NCI-H1048 (cell line): ENCODE measurements at regions not wholly inside any gene's neighbourhood (a gene's known extent, or its start where the extent isn't known, plus 50 kb on each side); places are given as distances from the start of the nearest gene placed in this dataset.
"Not testable (repeated sequence)": the region's sequence is repeated elsewhere in the genome, so short reads cannot be mapped to it uniquely, and the experiment has no call there.

Experiments
- DNase-seq: peaks from one replicate; lab custom pipeline; 2025; lab: John Stamatoyannopoulos, UW

DNA sequence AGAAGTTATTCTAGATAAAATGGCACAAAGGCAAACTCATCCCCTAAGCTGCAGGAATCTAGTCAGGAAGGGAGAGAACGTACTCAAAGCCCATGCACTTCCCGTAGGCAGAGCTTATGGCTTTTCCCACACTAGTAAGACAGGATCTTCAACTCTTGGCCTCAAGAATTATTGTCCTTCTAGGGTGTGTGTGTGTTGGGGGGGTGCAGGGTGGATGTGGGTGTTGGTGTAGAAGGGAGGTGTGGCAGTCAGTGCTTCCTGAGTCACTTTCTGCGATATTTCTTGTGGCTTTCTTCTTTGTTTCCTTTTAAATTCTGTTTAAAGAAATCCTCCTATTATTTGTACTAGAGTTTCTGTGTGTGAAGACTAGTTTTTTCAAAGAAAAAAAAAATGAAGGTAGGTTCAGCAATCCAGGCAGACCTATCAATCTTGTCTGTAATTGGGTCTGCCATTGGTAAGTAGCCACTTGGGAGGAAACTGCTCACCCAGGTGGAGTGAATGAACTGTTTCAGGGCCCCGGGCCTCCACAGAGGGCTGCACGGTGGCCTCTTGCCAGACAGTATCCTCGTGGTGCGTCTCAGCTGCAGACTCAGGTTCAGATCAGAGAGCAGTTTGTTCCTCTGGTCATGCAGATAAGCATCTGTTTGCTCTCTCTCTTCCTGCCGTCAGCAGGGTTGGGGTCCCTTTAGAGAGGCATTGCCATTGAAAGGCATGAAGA lies 131.9 kb downstream of the NPR3 start:
- no peak for DNase-seq

DNA sequence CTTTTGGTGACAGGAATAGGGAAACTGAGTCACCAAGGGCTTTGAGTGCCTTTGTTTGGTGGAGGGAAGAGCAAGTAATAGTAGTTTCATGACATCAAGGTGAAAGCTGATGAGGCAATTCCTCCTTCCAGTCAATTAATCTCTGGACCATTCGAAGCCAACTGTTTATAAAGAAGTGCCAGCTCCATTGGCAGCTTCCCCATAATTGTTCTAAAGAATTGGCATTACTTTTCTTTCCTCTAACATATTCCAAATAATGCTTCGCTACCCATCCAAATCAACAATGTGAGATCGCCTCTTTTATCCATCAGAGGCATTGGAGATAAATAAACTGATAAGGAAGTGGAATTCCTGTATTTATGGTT lies 132.4 kb downstream of the NPR3 start:
- no peak for DNase-seq

DNA sequence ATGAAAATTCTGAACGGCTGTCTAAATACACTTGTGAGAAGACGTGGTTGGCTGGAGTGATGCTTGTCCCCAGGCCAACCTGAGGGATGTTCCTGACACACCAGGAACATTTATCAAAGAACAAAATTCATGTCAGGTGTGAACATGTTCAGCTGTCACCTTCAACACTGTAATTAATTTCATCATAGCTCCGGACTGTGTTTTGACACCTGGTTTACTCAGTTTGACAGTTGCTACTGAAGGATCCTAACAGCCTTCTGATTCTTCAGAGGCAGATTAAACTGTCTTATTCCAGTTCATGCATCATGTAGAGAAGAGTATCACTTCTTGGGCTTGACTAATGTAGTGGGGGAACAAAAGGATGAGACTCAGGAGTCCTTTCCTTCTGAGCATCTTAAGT lies 134.1 kb downstream of the NPR3 start:
- DNase-seq: no peak

DNA sequence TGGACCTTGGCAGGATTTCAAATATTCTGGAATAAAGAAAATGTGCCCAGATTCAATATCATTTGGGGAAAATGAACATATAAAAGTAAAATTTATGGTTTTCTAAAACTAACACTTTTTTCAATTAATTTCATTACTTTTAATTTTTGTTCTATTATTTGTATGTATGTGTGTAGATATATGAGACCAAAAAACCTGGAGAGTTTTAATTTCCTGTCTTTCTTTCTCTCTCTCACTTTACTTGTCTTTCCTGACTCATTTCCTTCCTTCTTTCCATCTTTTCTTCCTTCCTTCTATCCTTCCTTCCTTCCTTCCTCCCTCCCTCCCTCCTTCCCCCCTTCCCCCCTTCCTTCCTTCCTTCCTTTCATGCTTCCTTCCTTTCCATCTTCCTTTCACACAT lies 137.0 kb downstream of the NPR3 start:
- DNase-seq: no peak

DNA sequence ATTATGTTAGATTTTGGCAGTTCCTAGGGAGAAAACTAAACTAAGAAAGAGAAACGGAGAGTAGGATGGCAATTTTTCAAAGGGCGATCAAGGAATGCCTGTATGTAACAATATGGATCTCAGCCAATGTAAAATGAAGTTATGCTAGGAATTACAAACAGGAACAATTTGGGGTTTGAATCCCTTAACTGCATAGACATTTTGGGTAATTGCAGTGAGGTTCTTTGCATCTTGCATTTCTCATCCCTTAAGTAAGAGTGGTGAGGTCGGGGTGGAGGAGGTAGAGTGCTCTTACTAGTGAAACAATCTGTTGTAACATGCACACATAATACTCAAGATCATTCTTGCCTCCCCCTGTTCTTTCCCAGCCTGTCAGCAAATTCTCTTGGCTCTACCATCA lies 137.6 kb downstream of the NPR3 start:
- DNase-seq: no peak

DNA sequence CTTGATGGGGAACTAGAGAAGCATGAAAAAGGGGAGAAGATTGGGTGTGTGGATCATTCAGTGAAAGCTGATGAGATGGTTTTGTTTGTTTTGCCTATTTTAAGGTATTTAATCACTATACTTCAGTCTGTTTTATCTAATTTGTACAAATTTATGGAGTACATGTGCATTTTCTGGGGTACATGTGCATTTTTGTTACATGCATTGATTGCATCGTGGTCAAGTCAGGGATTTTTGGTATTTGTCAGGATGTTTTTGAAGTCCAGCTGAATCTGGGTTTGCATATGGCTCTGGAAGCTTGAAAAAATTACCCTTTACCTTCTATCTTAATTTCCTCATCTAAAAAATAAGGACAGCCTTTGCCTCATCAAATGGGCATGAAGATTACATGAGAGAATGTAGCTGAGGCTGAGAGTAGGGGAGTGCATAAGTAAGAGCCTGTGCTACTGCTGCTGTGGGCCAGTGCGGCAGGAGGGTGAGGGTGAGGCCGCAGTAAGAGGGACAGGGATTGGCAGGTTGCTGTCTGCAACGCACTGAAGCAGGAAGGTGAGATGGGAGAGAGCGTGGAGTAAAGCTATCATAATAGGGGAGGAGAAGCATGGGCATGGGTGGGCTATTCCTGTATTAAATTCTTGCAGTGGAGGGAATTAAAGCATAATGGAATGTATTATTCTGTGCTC lies 139.8 kb downstream of the NPR3 start:
- DNase-seq: no peak

DNA sequence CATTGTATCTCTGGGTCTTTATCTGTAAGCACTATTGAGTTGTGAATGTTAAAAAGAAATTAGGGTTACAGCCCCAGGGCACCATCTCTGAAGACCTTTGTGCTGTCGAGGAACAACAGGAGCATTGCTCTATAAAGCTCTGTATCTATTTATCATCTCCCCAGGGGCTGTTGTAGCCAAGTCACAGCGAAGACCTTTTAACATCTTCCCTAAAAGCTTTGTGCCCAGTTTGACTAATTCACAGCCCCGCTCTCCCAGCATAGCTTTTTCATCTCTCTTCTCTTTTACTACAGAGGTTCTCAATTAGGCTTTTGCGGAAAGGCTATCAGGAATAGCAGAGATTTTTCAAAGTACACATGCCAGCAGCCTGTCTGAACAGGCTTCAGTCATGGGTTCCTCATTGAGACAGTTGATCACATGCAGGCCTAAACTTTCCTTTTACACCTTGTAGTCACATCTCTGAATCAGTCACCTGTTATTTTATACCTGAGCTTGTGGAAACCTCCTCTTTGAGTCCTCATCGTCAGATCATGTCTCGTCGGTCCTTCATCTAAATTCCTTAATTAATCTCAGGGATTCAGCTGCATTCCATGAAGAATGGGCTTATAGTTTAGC lies 140.5 kb downstream of the NPR3 start:
- no peak for DNase-seq

DNA sequence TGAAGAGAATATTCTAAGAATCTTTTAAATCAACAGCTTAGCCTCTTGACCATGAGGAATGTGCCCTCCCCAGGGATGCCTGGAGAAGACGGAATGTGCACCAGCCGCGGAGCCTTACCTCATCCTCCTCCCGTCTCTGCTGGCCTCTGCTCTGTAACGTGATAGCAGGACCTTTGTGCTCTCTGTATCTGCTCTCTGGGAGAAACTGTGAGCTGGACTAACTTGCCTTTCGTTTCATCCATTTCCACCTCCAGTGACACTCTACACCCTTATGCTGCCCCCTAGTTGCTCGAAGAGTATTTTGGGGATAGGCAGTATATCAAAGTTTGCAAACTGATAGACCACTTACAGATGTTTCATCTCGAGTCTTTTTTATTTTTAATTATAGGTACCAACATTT lies 141.4 kb downstream of the NPR3 start:
- no peak for DNase-seq

DNA sequence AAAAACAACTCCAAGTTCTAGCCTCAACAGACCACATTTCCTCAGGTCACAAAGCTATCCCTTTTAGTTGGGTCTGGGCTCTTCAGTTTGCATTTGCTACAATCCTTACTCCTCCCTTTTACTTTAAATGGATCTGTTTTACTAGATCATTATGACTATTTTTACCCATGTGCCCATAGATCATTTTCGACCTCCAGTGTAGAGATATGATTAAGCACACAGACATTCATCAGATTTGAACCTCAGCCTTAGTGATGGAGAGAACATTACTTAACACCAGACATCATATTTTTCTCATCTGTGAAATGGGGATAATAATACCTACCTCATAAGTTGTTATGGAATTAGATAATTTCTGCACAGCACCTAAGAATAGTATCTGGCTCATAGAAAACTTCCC lies 141.9 kb downstream of the NPR3 start:
- DNase-seq: no peak

DNA sequence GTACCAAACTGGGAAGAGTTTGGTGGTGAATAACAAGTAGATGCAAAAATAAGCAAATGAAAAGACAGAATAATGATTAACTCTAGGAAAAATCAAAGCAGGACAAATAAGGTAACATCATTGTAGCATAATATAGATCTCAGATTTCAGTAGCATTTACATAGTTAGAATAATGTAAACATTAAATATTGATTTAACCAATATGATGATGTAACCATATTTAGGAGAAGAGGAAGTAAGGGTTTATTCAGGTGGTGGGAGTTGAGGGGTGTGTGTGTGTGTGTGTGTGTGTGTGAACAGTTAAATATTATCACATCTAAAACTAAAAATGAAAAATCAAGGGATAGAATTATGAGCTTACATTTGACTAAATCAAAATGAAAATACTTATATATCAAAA lies 143.4 kb downstream of the NPR3 start:
- no peak for DNase-seq

DNA sequence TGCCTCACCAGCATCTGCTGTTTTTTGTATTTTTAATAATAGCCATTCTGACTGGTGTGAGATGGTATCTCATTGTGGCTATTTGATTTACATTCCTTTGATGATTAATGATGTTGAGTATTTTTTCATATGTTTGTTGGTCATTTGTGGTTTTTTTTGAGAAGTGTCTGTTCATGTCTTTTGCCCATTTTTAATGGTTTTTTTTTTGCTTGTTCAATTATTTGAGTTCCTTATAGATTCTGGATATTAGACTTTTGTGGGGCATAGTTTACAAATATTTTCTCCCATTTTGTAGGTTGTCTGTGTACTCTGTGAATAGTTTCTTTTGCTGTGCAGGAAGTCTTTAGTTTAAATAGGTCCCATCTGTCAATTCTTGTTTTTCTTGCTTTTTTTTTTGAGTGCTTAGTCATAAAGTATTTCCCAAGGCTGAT lies 148.1 kb downstream of the NPR3 start:
- DNase-seq: no peak

DNA sequence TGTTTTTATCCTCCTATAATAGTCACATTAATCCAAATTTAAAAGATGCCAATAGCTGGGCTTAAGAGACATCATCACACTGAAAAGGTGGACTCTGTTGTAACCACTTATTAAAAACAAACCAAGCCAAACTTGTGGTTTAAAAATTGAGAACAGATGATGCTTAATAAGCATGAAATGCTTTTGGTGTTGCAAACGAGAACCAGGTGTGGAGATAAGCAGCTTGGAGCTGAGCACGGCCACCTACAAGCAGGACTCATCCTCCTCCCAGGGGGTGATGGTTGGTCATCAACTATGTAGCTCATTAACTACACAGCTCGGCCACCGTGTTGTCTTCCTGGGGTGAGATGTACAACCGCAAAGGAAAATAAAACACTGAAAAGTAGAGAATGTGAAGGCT lies 154.4 kb downstream of the NPR3 start:
- no peak for DNase-seq

DNA sequence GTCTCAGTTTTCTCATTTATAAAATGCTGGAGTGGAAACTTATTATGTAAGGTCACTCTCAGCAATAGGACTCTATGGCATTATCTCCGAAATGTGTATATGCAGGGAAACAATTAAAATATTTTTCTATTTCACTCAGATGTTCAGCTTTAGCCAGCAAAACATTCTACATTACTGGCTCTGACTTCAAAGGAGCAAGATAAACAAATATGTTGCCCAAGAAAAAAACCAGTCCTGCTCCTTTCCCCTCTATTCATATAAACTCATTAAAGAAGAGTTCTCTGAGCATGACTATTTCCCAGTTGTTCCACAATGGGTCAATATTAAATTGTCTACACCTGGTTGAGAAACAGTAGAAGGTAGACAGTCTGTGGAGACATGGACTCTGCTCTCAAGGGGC lies 155.0 kb downstream of the NPR3 start:
- DNase-seq: no peak

DNA sequence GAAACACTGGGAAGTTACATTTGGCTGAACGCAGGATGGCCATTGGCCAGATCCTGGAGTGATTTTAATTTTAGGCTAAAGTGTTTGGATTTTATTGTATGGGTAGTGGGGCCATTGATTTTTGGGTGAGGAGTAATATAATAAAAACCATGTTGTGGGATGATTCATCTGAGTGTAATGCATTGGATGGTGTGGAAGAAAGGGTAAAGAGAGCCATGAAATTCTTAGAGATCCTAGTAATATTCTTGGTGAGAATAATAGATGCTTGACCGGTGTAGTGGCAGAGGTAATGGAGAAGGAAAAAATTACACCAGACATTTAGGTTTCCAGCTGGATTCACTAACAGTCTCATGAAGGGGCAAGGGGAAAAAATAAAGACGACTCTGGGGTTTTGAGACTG lies 158.1 kb downstream of the NPR3 start:
- DNase-seq: no peak

DNA sequence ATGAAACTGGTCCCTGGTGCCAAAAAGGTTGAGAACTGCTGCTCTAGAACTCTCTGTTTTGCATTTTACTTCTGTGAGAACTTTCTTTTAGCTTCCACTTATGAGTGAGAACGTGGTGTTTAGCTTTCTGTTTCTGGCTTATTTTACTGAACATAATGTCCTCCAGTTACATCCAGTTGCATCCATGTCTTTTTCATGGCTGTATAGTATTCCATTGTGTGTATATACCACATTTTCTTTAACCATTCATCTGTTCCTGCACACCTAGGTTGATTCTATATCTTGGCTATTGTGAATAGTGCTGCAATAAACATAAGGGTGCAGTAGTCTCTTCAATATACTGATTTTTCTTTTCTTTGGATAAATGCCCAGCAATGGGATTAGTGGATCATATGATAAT lies 165.7 kb downstream of the NPR3 start:
- DNase-seq: no peak

DNA sequence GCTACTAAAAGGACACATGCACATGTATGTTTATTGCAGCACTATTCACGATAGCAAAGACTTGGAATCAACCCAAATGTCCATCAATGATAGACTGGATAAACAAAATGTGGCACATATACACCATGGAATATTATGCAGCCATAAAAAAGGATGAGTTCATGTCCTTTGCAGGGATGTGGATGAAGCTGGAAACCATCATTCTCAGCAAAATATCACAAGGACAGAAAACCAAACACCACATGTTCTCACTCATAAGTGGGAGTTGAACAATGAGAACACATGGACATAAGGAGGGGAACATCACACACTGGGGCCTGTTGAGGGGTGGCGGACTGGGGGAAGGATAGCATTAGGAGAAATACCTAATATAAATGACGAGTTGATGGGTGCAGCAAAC lies 168.2 kb downstream of the NPR3 start:
- not testable (repeated sequence) for DNase-seq

DNA sequence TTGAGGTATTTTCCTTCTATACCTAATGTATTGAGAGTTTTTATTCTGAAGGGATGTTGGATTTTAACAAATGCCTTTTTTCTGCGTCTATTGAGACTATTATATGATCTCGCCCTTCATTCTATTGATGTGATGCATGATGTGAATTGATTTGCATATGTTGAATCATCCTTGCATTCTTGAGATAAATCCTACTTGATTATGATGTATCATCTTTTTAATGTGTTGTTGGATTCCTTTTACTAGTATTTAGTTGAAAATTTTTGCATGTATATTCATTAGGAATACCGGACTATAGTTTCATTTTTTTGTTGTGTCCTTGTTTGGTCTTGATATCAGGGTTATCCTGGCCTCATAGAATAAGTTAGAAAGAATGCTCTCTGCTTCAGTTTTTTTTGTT lies 169.7 kb downstream of the NPR3 start:
- no peak for DNase-seq

DNA sequence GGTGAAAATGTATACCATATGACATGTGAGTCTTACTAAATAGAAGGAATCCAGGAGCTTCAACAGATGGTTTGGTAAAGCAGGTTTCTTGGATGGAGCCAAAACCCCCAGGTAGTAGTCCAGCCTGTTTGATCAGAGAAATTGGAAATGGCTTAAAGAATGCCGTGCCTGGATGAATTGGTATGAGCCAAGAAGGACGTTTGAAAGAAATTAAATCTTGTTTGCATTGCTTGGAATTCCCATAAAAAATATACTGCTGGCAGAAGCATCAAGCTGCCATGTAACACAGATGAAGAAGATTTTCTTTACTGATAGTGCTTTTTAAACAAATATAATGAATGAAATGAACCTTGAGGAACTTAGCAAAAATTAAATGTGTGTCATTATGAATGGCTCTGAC lies 176.3 kb downstream of the NPR3 start:
- DNase-seq: no peak

DNA sequence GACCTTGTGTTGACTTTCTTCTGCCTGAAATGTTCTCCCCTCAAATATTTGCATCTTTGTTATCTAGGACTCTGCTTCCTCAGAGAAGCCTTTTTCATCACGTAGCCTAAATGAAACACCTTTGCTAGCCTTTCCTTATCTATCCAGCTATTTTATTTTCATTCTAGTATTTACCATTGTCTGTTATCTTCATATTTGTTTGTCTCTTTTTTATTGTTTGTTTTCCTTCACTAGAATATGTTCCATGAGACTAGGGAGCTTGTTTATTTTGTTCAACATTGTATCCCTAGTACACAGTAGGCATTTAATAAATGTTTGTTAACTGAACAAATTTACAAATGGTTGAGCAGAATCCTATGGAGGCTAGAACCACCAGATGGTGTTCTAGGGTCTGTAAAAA lies 178.0 kb downstream of the NPR3 start:
- DNase-seq: no peak

DNA sequence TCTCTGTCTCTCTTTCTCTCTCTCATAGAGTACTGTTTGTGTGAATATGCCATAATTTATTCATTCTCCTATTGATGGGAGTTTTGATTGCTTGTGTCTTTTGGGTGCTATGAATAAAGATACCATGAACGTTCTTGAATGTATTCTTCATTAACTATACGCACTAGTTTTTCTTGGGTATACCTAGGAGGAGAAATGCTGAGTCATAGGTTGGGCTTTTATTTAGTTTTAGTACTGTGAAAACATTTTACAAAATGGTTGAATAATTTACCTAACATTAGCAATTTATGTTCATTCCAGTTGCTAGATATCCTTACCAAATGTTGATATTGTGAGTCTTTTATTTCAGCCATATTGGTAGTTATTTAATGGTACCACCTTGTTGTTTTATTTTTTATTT lies 192.5 kb downstream of the NPR3 start:
- no peak for DNase-seq

DNA sequence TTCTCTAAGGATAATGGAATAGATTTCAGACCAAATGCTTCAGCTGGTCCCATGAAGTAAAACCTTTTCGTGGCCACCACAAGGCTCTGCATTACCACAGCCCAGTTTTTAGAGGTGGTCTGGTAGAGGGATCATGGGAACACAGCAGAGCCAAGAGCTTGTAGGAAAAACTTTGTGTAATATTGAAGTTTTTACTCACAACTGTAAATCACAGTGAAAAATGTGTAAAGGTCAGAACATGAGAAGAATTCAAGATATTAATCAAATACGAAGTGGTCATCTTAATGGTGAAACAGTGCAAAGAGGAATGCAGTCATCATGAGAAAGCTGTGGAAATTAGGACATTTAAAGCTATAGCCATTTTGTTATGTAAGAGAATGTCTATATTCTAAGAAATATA lies 197.5 kb downstream of the NPR3 start:
- no peak for DNase-seq

DNA sequence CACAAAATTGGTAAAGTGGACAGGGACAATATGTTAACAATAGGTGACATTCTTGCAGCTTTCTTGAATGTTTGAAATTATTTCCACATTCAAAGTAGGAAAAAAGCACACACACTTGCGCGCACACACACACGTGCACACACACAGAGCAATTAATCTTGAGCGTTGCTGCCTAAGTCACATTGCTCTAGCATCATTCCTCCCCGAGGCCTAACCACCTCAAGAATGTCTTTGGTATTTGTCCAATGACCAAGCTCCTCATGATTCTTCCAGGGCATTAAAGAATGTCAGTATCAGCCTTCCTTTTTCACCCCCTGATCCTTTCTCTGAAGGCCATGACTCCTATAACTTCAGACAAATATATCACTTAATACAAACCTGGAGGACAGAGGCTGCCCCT lies 198.1 kb downstream of the NPR3 start:
- DNase-seq: no peak

DNA sequence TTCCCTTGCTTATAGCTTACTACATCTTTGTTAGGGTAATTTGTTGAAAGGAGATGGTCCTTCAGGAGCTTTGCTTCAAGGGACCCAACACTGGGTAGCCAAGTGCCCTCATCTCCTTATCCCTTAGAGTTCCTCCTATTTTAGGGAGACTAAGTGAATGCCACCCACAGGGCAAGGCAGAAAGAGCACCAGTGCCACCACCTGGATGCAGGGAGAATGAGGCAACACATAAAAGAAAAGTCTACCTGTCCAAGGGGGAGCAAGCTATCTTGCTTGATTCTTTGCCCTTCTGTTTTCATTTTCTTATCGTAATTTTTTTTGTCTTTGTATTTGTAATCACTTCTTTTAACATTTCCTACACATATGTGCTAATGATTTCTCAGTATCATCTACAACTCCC lies 205.5 kb downstream of the NPR3 start:
- DNase-seq: no peak

DNA sequence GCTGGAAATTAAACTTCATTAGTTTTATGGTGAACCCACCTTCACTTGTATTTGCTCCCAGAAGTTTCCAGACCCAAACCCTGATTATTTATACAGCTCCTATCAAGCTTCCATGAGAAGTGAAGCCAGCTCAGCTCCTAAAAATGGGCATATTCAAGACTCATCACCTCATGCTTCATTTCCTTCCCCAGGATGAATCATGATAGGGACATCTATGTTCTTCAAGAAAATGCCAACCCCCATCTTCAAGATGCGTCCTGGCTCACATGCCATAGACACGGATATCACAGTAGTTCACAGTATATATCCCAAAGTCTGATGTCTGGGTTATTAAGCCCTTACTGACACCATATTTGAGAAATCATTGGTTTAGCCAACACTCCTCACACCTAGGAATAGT lies 217.6 kb downstream of the NPR3 start:
- no peak for DNase-seq
